Caco-2 (cell line): ENCODE measurements at regions not wholly inside any gene's neighbourhood (a gene's known extent, or its start where the extent isn't known, plus 50 kb on each side); places are given as distances from the start of the nearest gene placed in this dataset.

ENCODE experiments used
- BruUV-seq: library from RNA; stranded (reverse); fragments of 400-500 nt; replicated peaks from 2 replicates; lab custom pipeline; 2021; lab: Mats Ljungman, UMichigan
- CTCF ChIA-PET: fragments of 300-600 bp; sonication (Branson Sonifier 250); formaldehyde crosslinking; loops from one replicate; lab custom pipeline; 2022; ENCODE audit warnings: antibody characterized with exemption; lab: Charles Lee
- POLR2A ChIA-PET: fragments of 300-600 bp; sonication (Branson Sonifier 250); formaldehyde crosslinking; loops from one replicate; lab custom pipeline; 2022; ENCODE audit warnings: antibody characterized with exemption; lab: Charles Lee
- DNase-seq, 2 experiments: peaks; one replicate each; pipeline versions ENCODE4 v3.0.0 to v3.0.0-alpha.2; 2020 to 2022
- H3K27me3 ChIP-seq: replicated peaks from 2 replicates; pipeline ENCODE4 v1.6.0; 2011; ENCODE audit warnings: low read length; ENCODE audit not compliant: control insufficient read depth, insufficient read depth
- H3K36me3 ChIP-seq: 2 replicates; pipeline ENCODE4 v1.5.1; 2011; ENCODE audit warnings: low read length; ENCODE audit not compliant: control insufficient read depth, insufficient read depth
- H3K4me1 ChIP-seq: fragments of 250-450 bp; sonication (Bioruptor Pico); 2 replicates; pipeline ENCODE4 v1.5.1; 2020; ENCODE audit warnings: mild to moderate bottlenecking
- H3K4me3 ChIP-seq: 2 replicates; pipeline ENCODE4 v1.5.1; 2011; ENCODE audit warnings: low read depth, mild to moderate bottlenecking, control low read depth, low read length
- H3K9me3 ChIP-seq: fragments of 250-450 bp; sonication (Bioruptor Pico); 2 replicates; pipeline ENCODE4 v1.5.1; 2020; ENCODE audit warnings: mild to moderate bottlenecking, moderate library complexity
- H3K27ac Mint-ChIP-seq: one replicate; pipeline ENCODE4 v1.8.0; 2022; ENCODE audit warnings: mixed read lengths; ENCODE audit not compliant: unreplicated experiment
- H3K27me3 Mint-ChIP-seq: one replicate; pipeline ENCODE4 v1.8.0; 2022; ENCODE audit warnings: mixed read lengths; ENCODE audit not compliant: insufficient read depth, unreplicated experiment
- H3K36me3 Mint-ChIP-seq: one replicate; pipeline ENCODE4 v1.8.0; 2022; ENCODE audit warnings: mild to moderate bottlenecking, mixed read lengths; ENCODE audit not compliant: insufficient read depth, unreplicated experiment
- H3K4me1 Mint-ChIP-seq: one replicate; pipeline ENCODE4 v1.8.0; 2022; ENCODE audit warnings: low read depth, mixed read lengths; ENCODE audit not compliant: unreplicated experiment
- H3K4me3 Mint-ChIP-seq: one replicate; pipeline ENCODE4 v1.8.0; 2022; ENCODE audit warnings: mild to moderate bottlenecking, moderate library complexity, mixed read lengths; ENCODE audit not compliant: unreplicated experiment
- H3K9me3 Mint-ChIP-seq: one replicate; pipeline ENCODE4 v1.8.0; 2022; ENCODE audit warnings: mixed read lengths; ENCODE audit not compliant: unreplicated experiment
- CTCF ChIP-seq, 2 experiments: fragments of 200-600 bp in 1 of 2; IDR thresholded peaks; 1 replicate in 1 of 2; 2 replicates in 1 of 2; pipeline versions ENCODE4 v1.5.1 to v1.8.0; 2011 to 2022; ENCODE audit warnings: antibody characterized with exemption in 1 of 2, control low read depth in 1 of 2, inconsistent platforms in 1 of 2, low read depth in 1 of 2, low read length in 1 of 2, mild to moderate bottlenecking in 1 of 2, moderate library complexity in 1 of 2; ENCODE audit not compliant: insufficient read depth in 1 of 2, severe bottlenecking in 1 of 2, unreplicated experiment in 1 of 2
- intact Hi-C: fragments of 100-400 bp; cut with micrococcal nuclease; formaldehyde crosslinking; loops from one replicate; pipeline ENCODE4 v1.10.0; 2022; ENCODE audit not compliant: unreplicated experiment

DNA sequence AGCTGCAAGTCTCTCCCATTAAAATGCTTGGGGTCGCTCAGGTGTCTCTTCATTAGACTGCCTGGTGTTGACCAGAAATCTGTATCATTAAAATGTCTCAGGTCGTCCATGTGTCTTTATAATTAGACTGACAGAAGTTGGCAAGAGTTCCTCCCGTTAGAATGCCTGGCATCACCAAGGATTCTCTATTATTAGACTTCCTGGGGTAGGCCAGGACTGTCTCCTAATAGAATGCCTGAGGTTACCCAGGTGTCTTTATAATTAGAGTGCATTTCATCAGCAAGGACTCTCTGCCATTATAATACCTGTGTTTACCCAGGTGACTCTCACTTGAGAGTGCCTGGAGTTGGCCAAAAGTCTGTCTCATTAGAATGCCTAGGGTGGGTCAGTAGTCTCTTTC is 1537.2 kb downstream of the UQCRFS1 start:
- no TSS peak for BruUV-seq
- Mint-ChIP-seq H3K4me1 (no peaks in the 10 kb centered on the region), H3K36me3 (no peaks in the 10 kb centered on the region), H3K27me3 (no peaks in the 10 kb centered on the region), H3K27ac (no peak overlapping the region), H3K9me3 (peaks cover 63% of the 10 kb centered on the region), H3K4me3 (no peak overlapping the region)
- DNase-seq = no peak
- Histone ChIP-seq H3K4me1 (0 out of 2 replicates have a peak, but pooled peaks cover 7% of the 10 kb centered on the region), H3K36me3 (no peaks in the 10 kb centered on the region), H3K4me3 (no peak overlapping the region), H3K27me3 (no peaks in the 10 kb centered on the region), H3K9me3 (peaks cover 5% of the 10 kb centered on the region; the same call in 1 of the 2 replicates)
- intact Hi-C loops = no loop called here
- ChIA-PET POLR2A (no interaction called here), CTCF (no interaction called here)
- TF ChIP-seq CTCF (IDR thresholded peaks at IDR 0.05; ENCODE audit: insufficient read depth in 1 of 2, low read depth in 1 of 2, low read length in 1 of 2, severe bottlenecking in 1 of 2, unreplicated experiment in 1 of 2) = no peak

DNA sequence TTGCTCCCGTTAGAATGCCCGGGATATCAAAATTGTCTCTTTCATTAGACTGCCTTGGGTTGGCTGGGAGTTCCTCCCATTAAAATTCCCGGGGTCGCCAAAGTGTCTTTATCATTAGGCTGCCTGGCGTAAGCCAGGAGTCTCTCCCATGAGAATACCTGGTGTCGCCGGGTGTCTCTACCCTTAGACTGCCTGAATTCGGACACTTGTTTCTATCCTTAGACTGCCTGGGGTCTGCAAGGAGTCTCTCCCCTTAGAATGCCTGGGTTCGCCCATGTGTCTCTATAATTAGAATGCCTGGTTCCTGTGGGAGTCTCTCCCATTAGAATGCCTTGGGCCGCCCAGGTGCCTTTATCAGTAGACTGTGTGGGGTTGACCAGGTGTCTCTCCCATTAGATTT is 1538.2 kb downstream of the UQCRFS1 start:
- BruUV-seq = no TSS peak
- H3K27me3 Mint-ChIP-seq = no peaks in the 10 kb centered on the region
- H3K4me1 Mint-ChIP-seq = no peaks in the 10 kb centered on the region
- H3K4me3 Mint-ChIP-seq = no peak overlapping the region
- intact Hi-C loops = no loop called here
- peaks cover 69% of the 10 kb centered on the region for H3K9me3 Mint-ChIP-seq
- ChIA-PET CTCF (no interaction called here), POLR2A (no interaction called here)
- no peaks in the 10 kb centered on the region for H3K27me3 ChIP-seq
- no peaks in the 10 kb centered on the region for H3K36me3 Mint-ChIP-seq
- H3K27ac Mint-ChIP-seq = no peak overlapping the region
- no peaks in the 10 kb centered on the region for H3K36me3 ChIP-seq
- no peak for DNase-seq
- no peak for TF ChIP-seq CTCF (IDR thresholded peaks at IDR 0.05; ENCODE audit: insufficient read depth in 1 of 2, low read depth in 1 of 2, low read length in 1 of 2, severe bottlenecking in 1 of 2, unreplicated experiment in 1 of 2)
- H3K9me3 ChIP-seq = peaks cover 5% of the 10 kb centered on the region; the same call in 1 of the 2 replicates
- H3K4me3 ChIP-seq = no peak overlapping the region
- H3K4me1 ChIP-seq = 0 out of 2 replicates have a peak, but pooled peaks cover 7% of the 10 kb centered on the region

DNA sequence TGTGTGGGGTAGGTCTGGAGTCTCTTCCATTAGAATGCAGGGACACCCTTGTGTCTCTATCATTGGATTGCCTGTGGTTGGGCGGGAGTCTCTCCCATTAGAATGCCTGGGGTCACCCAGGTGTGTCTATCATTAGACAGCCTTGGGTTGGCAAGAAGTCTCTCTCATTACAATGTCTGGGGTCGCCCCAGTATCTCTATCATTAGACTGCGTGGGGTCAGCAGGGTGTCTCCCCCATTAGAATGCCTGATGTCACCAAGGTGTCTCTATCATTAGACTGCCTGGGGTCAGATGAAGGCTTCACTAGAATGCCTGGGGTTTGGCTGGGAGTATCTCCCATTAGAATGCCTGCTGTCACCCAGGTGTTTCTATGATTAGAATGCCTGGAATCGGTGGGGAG is 1539.0 kb downstream of the UQCRFS1 start:
- Mint-ChIP-seq H3K4me1 (no peaks in the 10 kb centered on the region), H3K9me3 (peaks cover 64% of the 10 kb centered on the region), H3K27me3 (no peaks in the 10 kb centered on the region), H3K36me3 (no peaks in the 10 kb centered on the region), H3K4me3 (no peak overlapping the region), H3K27ac (no peak overlapping the region)
- DNase-seq = no peak
- H3K36me3 ChIP-seq = no peaks in the 10 kb centered on the region
- peaks cover 6% of the 10 kb centered on the region for H3K9me3 ChIP-seq
- intact Hi-C loops = no loop called here
- H3K4me1 ChIP-seq = 0 out of 2 replicates have a peak, but pooled peaks cover 7% of the 10 kb centered on the region
- no peaks in the 10 kb centered on the region for H3K27me3 ChIP-seq
- TF ChIP-seq CTCF (IDR thresholded peaks at IDR 0.05; ENCODE audit: insufficient read depth in 1 of 2, low read depth in 1 of 2, low read length in 1 of 2, severe bottlenecking in 1 of 2, unreplicated experiment in 1 of 2) = no peak
- H3K4me3 ChIP-seq = no peak overlapping the region
- no TSS peak for BruUV-seq
- ChIA-PET CTCF (no interaction called here), POLR2A (no interaction called here)
